Fibroblast of lung (primary cell): ENCODE measurements at regions not wholly inside any gene's neighbourhood (a gene's known extent, or its start where the extent isn't known, plus 50 kb on each side); places are given as distances from the start of the nearest gene placed in this dataset.

Source experiments
- EZH2 ChIP-seq: IDR thresholded peaks from 2 replicates; pipeline ENCODE4 v1.5.1; 2012; ENCODE audit warnings: low read length, control low read depth, mild to moderate bottlenecking; ENCODE audit errors: missing control alignments
- TF ChIP-seq, protein P1 (sequence below), 2 donors: IDR thresholded peaks in 1 of 2; conservative IDR thresholded peaks in 1 of 2; 1 replicate in 1 of 2; 2 replicates in 1 of 2; pipeline ENCODE4 v1.5.1; 2011 to 2012; ENCODE audit warnings: low read length in 2 of 2, control low read depth in 1 of 2, inconsistent platforms in 1 of 2, low read depth in 1 of 2, mild to moderate bottlenecking in 1 of 2

- TF ChIP-seq EZH2 = no peak
- TF ChIP-seq, protein P1, sequence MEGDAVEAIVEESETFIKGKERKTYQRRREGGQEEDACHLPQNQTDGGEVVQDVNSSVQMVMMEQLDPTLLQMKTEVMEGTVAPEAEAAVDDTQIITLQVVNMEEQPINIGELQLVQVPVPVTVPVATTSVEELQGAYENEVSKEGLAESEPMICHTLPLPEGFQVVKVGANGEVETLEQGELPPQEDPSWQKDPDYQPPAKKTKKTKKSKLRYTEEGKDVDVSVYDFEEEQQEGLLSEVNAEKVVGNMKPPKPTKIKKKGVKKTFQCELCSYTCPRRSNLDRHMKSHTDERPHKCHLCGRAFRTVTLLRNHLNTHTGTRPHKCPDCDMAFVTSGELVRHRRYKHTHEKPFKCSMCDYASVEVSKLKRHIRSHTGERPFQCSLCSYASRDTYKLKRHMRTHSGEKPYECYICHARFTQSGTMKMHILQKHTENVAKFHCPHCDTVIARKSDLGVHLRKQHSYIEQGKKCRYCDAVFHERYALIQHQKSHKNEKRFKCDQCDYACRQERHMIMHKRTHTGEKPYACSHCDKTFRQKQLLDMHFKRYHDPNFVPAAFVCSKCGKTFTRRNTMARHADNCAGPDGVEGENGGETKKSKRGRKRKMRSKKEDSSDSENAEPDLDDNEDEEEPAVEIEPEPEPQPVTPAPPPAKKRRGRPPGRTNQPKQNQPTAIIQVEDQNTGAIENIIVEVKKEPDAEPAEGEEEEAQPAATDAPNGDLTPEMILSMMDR (conservative IDR thresholded peaks at IDR 0.05 in 1 of 2, IDR thresholded peaks at IDR 0.05 in 1 of 2; ENCODE audit: low read depth in 1 of 2, low read length in 2 of 2) = no peak
Measured at GRCh38 chr9:103700195-103700962, 393.7 kb upstream of the SMC2 start.
